SK-N-SH treated with all-trans-retinoic acid at 6 μM for 48 hours (cell line): ENCODE measurements at regions not wholly inside any gene's neighbourhood (a gene's known extent, or its start where the extent isn't known, plus 50 kb on each side); places are given as distances from the start of the nearest gene placed in this dataset.

Source experiments
- ATAC-seq: fragments of 200-7000 bp; cut with Tn5 transposase; 3 replicates; pipeline ENCODE4 v1.9.1; 2020; ENCODE audit warnings: mild to moderate bottlenecking, moderate library complexity
- BACH2 ChIP-seq: fragments of 250-450 bp; sonication (Bioruptor Pico); IDR thresholded peaks from 2 replicates; pipeline ENCODE4 v1.9.0; 2021; ENCODE audit warnings: mild to moderate bottlenecking, borderline replicate concordance
- CSDC2 ChIP-seq: fragments of 250-450 bp; sonication (Bioruptor Pico); IDR thresholded peaks from 2 replicates; pipeline ENCODE4 v1.5.0; 2020; ENCODE audit warnings: mild to moderate bottlenecking, moderate library complexity
- ESRRG ChIP-seq: fragments of 250-450 bp; sonication (Bioruptor Pico); IDR thresholded peaks from 2 replicates; pipeline ENCODE4 v1.6.1; 2021; ENCODE audit warnings: mild to moderate bottlenecking
- GLIS3 ChIP-seq: fragments of 250-450 bp; sonication (Bioruptor Pico); IDR thresholded peaks from 2 replicates; pipeline ENCODE4 v1.5.0; 2020; ENCODE audit warnings: mild to moderate bottlenecking, moderate library complexity
- ISL1 ChIP-seq: fragments of 250-450 bp; sonication (Bioruptor Pico); IDR thresholded peaks from 2 replicates; pipeline ENCODE4 v2.1.2; 2022; ENCODE audit warnings: mild to moderate bottlenecking, moderate library complexity
- OSR1 ChIP-seq: fragments of 250-450 bp; sonication (Bioruptor Pico); IDR thresholded peaks from 2 replicates; pipeline ENCODE4 v1.8.0; 2022; ENCODE audit warnings: moderate library complexity, mild to moderate bottlenecking, inconsistent platforms
- PPARA ChIP-seq: fragments of 250-450 bp; sonication (Bioruptor Pico); IDR thresholded peaks from 2 replicates; pipeline ENCODE4 v1.5.0; 2020; ENCODE audit warnings: mild to moderate bottlenecking, borderline replicate concordance
- RARB ChIP-seq: fragments of 250-450 bp; sonication (Bioruptor Pico); IDR thresholded peaks from 2 replicates; pipeline ENCODE4 v1.8.0; 2021; ENCODE audit warnings: mild to moderate bottlenecking, moderate library complexity
- SNAI2 ChIP-seq: fragments of 250-450 bp; sonication (Bioruptor Pico); IDR thresholded peaks from 2 replicates; pipeline ENCODE4 v1.5.0; 2020; ENCODE audit warnings: mild to moderate bottlenecking, moderate library complexity
- TCF4 ChIP-seq: fragments of 250-450 bp; sonication (Bioruptor Pico); IDR thresholded peaks from 2 replicates; pipeline ENCODE4 v1.8.0; 2021; ENCODE audit warnings: mild to moderate bottlenecking, moderate library complexity, borderline replicate concordance
- TOX ChIP-seq: fragments of 250-450 bp; sonication (Bioruptor Pico); IDR thresholded peaks from 2 replicates; pipeline ENCODE4 v1.8.0; 2021; ENCODE audit warnings: mild to moderate bottlenecking, moderate library complexity, borderline replicate concordance
- ZC3H10 ChIP-seq: fragments of 250-450 bp; sonication (Bioruptor Pico); IDR thresholded peaks from 2 replicates; pipeline ENCODE4 v1.5.1; 2021; ENCODE audit warnings: mild to moderate bottlenecking, moderate library complexity
- ZFP3 ChIP-seq: fragments of 250-450 bp; sonication (Bioruptor Pico); IDR thresholded peaks from 2 replicates; pipeline ENCODE4 v1.5.0; 2020; ENCODE audit warnings: mild to moderate bottlenecking, moderate library complexity
- ZFP30 ChIP-seq: fragments of 450-650 bp; formaldehyde crosslinking; IDR thresholded peaks from 2 replicates; pipeline ENCODE4 v1.5.0; 2022; ENCODE audit warnings: mild to moderate bottlenecking, moderate library complexity
- TF ChIP-seq, protein P1 (sequence below): fragments of 250-450 bp; sonication (Bioruptor Pico); IDR thresholded peaks from 2 replicates; pipeline ENCODE4 v1.5.0; 2020; ENCODE audit warnings: mild to moderate bottlenecking, moderate library complexity
- TF ChIP-seq, protein P2 (sequence below): fragments of 250-450 bp; sonication (Bioruptor Pico); IDR thresholded peaks from 2 replicates; pipeline ENCODE4 v1.8.0; 2021; ENCODE audit warnings: low read depth, mild to moderate bottlenecking, moderate library complexity, borderline replicate concordance
- TF ChIP-seq, protein P3 (sequence below): fragments of 250-450 bp; sonication (Bioruptor Pico); IDR thresholded peaks from 2 replicates; pipeline ENCODE4 v1.5.1; 2021; ENCODE audit warnings: mild to moderate bottlenecking, moderate library complexity
- TF ChIP-seq, protein P4 (sequence below): fragments of 250-450 bp; sonication (Bioruptor Pico); IDR thresholded peaks from 2 replicates; pipeline ENCODE4 v1.5.1; 2020; ENCODE audit warnings: low read depth, mild to moderate bottlenecking, moderate library complexity

DNA sequence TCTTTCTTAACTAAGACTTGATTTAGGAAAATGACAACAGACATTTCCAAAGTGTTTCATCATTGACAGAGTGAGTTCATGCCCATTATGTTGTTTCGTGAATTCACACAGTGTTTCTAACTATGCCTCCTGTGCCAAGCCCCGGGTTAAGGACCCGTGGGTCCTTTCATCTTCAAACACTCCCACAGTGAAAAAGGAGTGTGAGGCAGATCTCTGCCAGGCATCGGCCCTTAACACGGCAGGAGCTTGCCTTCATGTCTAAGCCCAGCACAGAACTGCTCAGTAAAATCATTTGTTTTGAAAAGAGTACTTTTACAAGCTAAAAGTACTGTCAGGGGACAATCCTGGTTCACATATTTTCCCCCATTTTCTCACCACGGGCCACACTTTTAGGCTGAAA is 80.0 kb upstream of the FOXB1 start:
- no peak for ATAC-seq
- no peak for TF ChIP-seq SNAI2 (CRISPR knock-in tag)
- TF ChIP-seq, protein P1, sequence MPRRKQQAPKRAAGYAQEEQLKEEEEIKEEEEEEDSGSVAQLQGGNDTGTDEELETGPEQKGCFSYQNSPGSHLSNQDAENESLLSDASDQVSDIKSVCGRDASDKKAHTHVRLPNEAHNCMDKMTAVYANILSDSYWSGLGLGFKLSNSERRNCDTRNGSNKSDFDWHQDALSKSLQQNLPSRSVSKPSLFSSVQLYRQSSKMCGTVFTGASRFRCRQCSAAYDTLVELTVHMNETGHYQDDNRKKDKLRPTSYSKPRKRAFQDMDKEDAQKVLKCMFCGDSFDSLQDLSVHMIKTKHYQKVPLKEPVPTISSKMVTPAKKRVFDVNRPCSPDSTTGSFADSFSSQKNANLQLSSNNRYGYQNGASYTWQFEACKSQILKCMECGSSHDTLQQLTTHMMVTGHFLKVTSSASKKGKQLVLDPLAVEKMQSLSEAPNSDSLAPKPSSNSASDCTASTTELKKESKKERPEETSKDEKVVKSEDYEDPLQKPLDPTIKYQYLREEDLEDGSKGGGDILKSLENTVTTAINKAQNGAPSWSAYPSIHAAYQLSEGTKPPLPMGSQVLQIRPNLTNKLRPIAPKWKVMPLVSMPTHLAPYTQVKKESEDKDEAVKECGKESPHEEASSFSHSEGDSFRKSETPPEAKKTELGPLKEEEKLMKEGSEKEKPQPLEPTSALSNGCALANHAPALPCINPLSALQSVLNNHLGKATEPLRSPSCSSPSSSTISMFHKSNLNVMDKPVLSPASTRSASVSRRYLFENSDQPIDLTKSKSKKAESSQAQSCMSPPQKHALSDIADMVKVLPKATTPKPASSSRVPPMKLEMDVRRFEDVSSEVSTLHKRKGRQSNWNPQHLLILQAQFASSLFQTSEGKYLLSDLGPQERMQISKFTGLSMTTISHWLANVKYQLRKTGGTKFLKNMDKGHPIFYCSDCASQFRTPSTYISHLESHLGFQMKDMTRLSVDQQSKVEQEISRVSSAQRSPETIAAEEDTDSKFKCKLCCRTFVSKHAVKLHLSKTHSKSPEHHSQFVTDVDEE (CRISPR knock-in tag): no peak
- TF ChIP-seq, protein P2, sequence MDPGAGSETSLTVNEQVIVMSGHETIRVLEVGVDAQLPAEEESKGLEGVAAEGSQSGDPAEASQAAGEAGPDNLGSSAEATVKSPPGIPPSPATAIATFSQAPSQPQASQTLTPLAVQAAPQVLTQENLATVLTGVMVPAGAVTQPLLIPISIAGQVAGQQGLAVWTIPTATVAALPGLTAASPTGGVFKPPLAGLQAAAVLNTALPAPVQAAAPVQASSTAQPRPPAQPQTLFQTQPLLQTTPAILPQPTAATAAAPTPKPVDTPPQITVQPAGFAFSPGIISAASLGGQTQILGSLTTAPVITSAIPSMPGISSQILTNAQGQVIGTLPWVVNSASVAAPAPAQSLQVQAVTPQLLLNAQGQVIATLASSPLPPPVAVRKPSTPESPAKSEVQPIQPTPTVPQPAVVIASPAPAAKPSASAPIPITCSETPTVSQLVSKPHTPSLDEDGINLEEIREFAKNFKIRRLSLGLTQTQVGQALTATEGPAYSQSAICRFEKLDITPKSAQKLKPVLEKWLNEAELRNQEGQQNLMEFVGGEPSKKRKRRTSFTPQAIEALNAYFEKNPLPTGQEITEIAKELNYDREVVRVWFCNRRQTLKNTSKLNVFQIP (CRISPR knock-in tag): no peak
- no peak for TF ChIP-seq ESRRG
- no peak for TF ChIP-seq ZC3H10 (CRISPR knock-in tag)
- no peak for TF ChIP-seq GLIS3
- no peak for TF ChIP-seq OSR1 (CRISPR knock-in tag)

DNA sequence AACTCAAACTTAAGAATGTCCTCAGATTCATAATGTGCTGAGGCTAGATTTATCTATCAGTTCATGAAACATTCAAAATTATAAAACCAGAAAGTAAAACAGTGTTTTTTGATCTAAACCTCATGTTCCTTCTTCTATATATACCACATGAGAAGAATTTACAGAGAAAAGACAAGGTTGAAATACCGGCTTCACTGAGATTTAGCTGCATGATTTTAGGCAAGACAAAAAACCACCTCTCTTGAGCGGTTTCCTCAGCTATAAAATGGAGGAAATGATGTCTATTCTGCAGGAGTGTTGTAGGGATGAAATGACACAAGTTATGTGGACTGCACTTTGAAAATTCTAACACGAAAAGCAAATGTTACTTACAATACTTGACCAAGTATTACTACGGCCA is 80.6 kb upstream of the FOXB1 start:
- no peak for ATAC-seq
- no peak for TF ChIP-seq CSDC2
- TF ChIP-seq TCF4 (CRISPR knock-in tag): no peak
- TF ChIP-seq, protein P3, sequence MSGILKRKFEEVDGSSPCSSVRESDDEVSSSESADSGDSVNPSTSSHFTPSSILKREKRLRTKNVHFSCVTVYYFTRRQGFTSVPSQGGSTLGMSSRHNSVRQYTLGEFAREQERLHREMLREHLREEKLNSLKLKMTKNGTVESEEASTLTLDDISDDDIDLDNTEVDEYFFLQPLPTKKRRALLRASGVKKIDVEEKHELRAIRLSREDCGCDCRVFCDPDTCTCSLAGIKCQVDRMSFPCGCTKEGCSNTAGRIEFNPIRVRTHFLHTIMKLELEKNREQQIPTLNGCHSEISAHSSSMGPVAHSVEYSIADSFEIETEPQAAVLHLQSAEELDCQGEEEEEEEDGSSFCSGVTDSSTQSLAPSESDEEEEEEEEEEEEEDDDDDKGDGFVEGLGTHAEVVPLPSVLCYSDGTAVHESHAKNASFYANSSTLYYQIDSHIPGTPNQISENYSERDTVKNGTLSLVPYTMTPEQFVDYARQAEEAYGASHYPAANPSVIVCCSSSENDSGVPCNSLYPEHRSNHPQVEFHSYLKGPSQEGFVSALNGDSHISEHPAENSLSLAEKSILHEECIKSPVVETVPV (CRISPR knock-in tag): no peak
- no peak for TF ChIP-seq SNAI2 (CRISPR knock-in tag)
- TF ChIP-seq, protein P4, sequence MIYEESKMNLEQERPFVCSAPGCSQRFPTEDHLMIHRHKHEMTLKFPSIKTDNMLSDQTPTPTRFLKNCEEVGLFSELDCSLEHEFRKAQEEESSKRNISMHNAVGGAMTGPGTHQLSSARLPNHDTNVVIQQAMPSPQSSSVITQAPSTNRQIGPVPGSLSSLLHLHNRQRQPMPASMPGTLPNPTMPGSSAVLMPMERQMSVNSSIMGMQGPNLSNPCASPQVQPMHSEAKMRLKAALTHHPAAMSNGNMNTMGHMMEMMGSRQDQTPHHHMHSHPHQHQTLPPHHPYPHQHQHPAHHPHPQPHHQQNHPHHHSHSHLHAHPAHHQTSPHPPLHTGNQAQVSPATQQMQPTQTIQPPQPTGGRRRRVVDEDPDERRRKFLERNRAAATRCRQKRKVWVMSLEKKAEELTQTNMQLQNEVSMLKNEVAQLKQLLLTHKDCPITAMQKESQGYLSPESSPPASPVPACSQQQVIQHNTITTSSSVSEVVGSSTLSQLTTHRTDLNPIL: no peak
- TF ChIP-seq RARB (CRISPR knock-in tag): no peak
- no peak for TF ChIP-seq PPARA (CRISPR knock-in tag)
- no peak for TF ChIP-seq ISL1 (CRISPR knock-in tag)
- TF ChIP-seq ZFP3 (CRISPR knock-in tag): no peak
- no peak for TF ChIP-seq OSR1 (CRISPR knock-in tag)
- TF ChIP-seq TOX (CRISPR knock-in tag): no peak
- TF ChIP-seq ZFP30: no peak
- TF ChIP-seq, protein P1 (CRISPR knock-in tag): no peak
- TF ChIP-seq GLIS3: no peak

DNA sequence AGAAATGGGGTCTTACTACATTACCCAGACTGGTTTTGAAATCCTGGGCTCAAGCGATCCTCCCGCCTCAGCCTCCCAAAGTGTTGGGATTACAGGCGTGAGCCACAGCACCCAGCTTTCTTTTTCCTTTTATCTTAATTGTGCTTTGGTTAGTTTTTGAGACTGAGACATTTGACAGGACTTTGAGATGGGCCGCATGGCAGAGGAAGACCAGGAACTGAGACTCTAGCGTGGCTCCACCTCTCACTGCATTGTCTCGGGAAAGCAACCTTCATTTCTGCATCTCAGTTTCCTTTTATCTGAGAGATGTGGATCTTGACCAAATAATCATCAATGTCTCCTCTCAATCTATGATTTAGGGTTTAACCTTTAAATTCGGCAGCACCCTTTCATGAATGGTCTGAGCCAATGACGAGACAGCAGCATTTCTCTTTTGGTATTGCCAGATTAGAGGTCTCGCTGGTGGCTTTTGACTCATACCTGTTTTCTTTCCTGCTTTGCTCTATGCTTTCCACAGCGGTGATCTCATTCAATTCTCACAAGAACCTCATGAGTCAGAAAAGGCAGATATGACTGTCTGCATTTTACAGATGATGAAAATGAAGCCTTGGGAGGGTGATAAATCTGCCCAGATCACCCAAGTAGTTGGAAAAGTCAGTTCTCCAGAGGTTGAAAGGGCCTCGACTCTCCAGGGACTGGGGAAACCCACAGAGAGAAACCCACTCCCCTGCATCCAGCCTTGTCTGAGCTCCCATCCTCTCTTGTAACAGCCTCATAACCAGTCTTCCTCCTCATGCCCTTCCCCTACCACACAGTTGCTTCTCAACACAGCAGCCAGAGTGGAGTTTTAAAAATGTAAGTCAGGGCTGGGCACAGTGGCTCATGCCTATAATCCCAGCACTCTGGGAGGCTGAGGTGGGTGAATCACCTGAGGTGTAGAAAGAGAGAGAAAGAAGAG is 84.8 kb upstream of the FOXB1 start:
- ATAC-seq: no peak
- no peak for TF ChIP-seq CSDC2
- TF ChIP-seq ZC3H10 (CRISPR knock-in tag): no peak
- no peak for TF ChIP-seq ESRRG
- TF ChIP-seq, protein P3 (CRISPR knock-in tag): no peak
- TF ChIP-seq PPARA (CRISPR knock-in tag): no peak
- TF ChIP-seq ISL1 (CRISPR knock-in tag): no peak
- TF ChIP-seq, protein P4: no peak
- TF ChIP-seq, protein P2 (CRISPR knock-in tag): no peak
- TF ChIP-seq TCF4 (CRISPR knock-in tag): no peak
- no peak for TF ChIP-seq ZFP30
- TF ChIP-seq SNAI2 (CRISPR knock-in tag): no peak
- TF ChIP-seq BACH2 (CRISPR knock-in tag): no peak
